ENCODE measurements at regions not wholly inside any gene's neighbourhood (a gene's known extent, or its start where the extent isn't known, plus 50 kb on each side); places are given as distances from the start of the nearest gene placed in this dataset.

DNA sequence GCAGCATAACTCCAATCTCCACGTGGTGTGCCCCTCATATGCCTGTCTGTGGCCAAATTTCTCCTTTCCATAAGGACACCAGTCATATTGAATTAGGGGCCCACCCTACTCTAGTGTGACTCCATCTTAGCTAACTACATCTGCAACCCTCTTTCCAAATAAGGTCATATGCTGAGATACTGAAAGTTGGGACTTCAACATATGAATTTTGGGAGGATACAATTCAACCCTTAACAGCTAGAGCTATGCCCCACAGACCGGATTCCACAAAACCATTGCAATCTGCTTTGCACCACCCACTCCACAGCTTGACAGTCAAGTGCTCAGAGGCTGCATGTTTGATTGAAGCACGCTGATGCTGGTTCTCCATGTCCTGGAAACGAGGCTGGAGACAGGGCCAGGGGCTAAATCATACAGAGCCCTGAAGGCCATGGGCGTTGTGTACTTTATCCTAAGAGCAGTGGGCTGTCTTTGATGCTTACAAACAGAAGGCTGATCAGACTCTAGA is 122.8 kb downstream of the MTX3 start:
- H3K27me3 ChIP-seq = no peaks in the 10 kb centered on the region
- no peak for DNase-seq (ENCODE audit: low read depth in 1 of 2, low spot score in 1 of 2)
- H3K27ac ChIP-seq = no peak overlapping the region
- no peaks in the 10 kb centered on the region for H3K4me1 ChIP-seq (ENCODE audit: low read depth)
- TF ChIP-seq, protein P1, sequence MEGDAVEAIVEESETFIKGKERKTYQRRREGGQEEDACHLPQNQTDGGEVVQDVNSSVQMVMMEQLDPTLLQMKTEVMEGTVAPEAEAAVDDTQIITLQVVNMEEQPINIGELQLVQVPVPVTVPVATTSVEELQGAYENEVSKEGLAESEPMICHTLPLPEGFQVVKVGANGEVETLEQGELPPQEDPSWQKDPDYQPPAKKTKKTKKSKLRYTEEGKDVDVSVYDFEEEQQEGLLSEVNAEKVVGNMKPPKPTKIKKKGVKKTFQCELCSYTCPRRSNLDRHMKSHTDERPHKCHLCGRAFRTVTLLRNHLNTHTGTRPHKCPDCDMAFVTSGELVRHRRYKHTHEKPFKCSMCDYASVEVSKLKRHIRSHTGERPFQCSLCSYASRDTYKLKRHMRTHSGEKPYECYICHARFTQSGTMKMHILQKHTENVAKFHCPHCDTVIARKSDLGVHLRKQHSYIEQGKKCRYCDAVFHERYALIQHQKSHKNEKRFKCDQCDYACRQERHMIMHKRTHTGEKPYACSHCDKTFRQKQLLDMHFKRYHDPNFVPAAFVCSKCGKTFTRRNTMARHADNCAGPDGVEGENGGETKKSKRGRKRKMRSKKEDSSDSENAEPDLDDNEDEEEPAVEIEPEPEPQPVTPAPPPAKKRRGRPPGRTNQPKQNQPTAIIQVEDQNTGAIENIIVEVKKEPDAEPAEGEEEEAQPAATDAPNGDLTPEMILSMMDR (IDR thresholded peaks at IDR 0.05; ENCODE audit: low read depth, low read length) = no peak
- no peak overlapping the region for H3K4me3 ChIP-seq
- H3K36me3 ChIP-seq = no peaks in the 10 kb centered on the region
- H3K9me3 ChIP-seq (ENCODE audit: low read depth) = no peaks in the 10 kb centered on the region

DNA sequence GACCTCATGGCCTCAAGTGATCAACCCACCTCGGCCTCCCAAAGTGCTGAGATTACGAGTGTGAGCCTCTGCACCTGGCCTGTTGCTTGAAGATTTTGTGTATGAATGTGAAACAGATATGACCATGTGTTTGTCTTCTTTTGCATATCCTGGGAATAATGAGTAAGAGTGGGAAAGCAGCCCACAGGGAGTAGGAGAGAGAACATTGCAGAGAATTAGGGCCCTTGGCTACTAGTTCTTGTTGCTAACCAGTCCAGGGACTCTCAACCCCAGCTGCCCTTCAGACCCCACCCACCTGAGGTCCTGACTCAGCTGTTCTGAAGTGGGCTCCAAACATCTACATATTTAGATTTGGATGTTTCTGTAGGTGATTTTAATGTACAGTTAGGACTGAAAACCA is 125.5 kb downstream of the MTX3 start:
- H3K36me3 ChIP-seq = no peaks in the 10 kb centered on the region
- H3K27ac ChIP-seq = no peak overlapping the region
- no peaks in the 10 kb centered on the region for H3K27me3 ChIP-seq
- DNase-seq (ENCODE audit: low read depth in 1 of 2, low spot score in 1 of 2) = no peak
- no peaks in the 10 kb centered on the region for H3K4me1 ChIP-seq (ENCODE audit: low read depth)
- H3K4me3 ChIP-seq = no peak overlapping the region
- TF ChIP-seq, protein P1 (IDR thresholded peaks at IDR 0.05; ENCODE audit: low read depth, low read length) = no peak
- no peaks in the 10 kb centered on the region for H3K9me3 ChIP-seq (ENCODE audit: low read depth)

DNA sequence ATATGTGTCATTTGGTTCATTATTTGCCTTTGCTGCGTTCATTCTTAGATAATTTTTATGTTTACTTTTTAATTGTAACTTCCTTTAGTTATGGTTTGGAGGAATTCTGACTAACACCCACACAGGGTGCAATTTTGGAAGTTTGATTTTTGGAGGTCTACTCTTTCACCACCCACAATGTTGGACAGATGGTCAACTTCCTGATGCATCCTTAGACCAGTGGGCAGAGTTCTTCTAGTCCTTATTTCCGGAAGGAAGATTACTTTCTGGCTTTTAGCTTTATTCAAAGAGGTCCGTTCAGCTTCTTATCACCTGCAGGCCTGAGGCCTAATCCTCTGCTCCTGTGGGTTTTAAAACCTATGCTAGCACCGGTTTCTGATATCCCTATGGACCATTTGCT is 126.7 kb downstream of the MTX3 start:
- Histone ChIP-seq H3K36me3 (no peaks in the 10 kb centered on the region), H3K4me1 (ENCODE audit: low read depth) (peaks cover 6% of the 10 kb centered on the region), H3K27me3 (no peaks in the 10 kb centered on the region), H3K27ac (no peak overlapping the region), H3K4me3 (no peak overlapping the region), H3K9me3 (ENCODE audit: low read depth) (no peaks in the 10 kb centered on the region)
- no peak for DNase-seq (ENCODE audit: low read depth in 1 of 2, low spot score in 1 of 2)
- TF ChIP-seq, protein P1 (IDR thresholded peaks at IDR 0.05; ENCODE audit: low read depth, low read length) = no peak

DNA sequence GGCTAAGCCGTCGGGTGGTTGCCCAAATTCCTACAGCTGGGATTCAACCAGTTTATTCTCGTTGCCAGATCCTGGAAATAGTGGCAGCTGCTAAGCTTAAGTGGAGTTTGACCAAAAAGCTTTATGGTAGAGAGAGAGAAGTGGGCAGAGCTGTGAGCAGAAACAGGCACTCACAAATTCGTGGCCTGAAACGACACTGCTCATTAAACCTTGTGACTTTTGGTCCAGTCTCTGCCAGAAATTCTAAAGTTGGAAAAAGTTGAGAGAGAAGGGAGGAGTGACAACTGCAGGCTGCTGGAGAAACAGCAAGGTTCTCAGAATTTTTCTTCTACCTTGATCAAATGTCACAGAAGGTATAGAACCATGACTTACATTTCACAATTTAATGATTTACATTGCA is 131.5 kb downstream of the MTX3 start:
- no peak overlapping the region for H3K27ac ChIP-seq
- peaks cover 6% of the 10 kb centered on the region for H3K4me1 ChIP-seq (ENCODE audit: low read depth)
- H3K9me3 ChIP-seq (ENCODE audit: low read depth) = no peaks in the 10 kb centered on the region
- DNase-seq (ENCODE audit: low read depth in 1 of 2, low spot score in 1 of 2) = no peak
- no peak overlapping the region for H3K4me3 ChIP-seq
- TF ChIP-seq, protein P1 (IDR thresholded peaks at IDR 0.05; ENCODE audit: low read depth, low read length) = no peak
- H3K27me3 ChIP-seq = no peaks in the 10 kb centered on the region
- H3K36me3 ChIP-seq = no peaks in the 10 kb centered on the region

DNA sequence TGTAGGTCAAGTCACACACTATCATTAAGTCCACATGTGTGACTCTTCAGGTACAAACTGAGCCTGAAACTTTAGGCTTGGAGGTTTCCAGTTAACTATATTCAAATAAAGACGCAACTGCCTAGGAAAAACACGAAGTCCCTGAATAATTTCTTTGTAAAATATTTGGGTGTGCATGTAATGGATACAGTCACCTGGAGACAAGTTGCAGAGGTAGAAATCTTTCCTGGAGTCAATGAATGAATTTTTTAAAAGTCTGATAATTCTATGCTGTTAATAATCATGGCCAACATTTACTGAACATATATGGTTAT is 132.7 kb downstream of the MTX3 start:
- H3K4me3 ChIP-seq = no peak overlapping the region
- H3K27ac ChIP-seq = no peak overlapping the region
- no peak for DNase-seq (ENCODE audit: low read depth in 1 of 2, low spot score in 1 of 2)
- H3K9me3 ChIP-seq (ENCODE audit: low read depth) = no peaks in the 10 kb centered on the region
- H3K27me3 ChIP-seq = no peaks in the 10 kb centered on the region
- H3K4me1 ChIP-seq (ENCODE audit: low read depth) = peaks cover 6% of the 10 kb centered on the region
- TF ChIP-seq, protein P1 (IDR thresholded peaks at IDR 0.05; ENCODE audit: low read depth, low read length) = no peak
- H3K36me3 ChIP-seq = no peaks in the 10 kb centered on the region
